Choroid plexus epithelial cell (primary cell): ENCODE measurements at regions not wholly inside any gene's neighbourhood (a gene's known extent, or its start where the extent isn't known, plus 50 kb on each side); places are given as distances from the start of the nearest gene placed in this dataset.
"Not testable (repeated sequence)": the region's sequence is repeated elsewhere in the genome, so short reads cannot be mapped to it uniquely, and the experiment has no call there.

Experiments used
- DNase-seq: peaks from one replicate; pipeline ENCODE4 v3.0.0-alpha.2; 2010; ENCODE audit warnings: low read depth
- H3K4me3 ChIP-seq: 2 replicates; pipeline ENCODE4 v1.5.1; 2011; ENCODE audit warnings: low read depth, mild to moderate bottlenecking, control low read depth, low read length, moderate library complexity
- CTCF ChIP-seq: conservative IDR thresholded peaks from 2 replicates; pipeline ENCODE4 v1.5.1; 2011; ENCODE audit warnings: low read depth, mild to moderate bottlenecking, control low read depth, inconsistent platforms, low read length, moderate library complexity

DNA sequence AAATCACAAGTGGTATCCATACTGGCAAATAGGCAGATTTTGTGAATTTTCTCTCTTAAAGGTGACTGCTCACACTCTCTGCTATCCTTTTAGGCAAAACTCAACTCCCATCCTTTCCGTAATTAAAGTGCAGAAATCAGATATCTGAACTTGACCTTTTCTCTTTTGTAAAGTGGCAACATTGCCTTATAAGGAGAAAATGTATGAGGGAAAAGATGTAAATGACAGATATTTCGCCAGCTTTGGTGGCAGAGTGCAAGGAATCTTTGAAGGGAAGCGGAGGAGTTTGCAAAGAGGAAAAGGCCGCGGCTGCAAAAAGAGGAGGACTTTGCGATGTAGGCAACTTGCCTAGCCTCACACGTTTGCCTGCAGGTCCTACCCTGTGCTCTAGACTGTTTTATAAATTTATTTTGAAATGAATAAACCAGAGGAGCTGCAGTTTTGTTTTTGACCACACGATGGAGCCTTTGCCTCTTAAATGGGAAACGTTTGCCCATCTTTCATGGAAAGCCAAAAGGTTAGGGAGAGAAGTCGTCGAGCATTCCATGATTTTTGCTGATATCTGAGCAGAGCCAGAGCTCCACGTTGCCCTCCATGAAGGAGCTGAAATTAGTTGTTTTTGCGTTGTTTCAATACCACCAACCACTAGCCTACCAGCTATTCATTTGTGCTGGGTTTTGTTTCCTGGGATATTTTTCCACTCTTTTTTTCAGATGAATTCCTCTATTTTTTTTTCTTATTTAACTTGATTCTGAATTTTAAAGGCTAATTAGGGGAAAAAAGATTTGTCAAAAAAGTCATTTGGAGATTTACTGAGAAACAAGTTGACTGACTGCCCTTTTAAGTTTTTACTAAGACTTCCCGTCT is 242.3 kb downstream of the LMX1A start:
- DNase-seq: peak; percentile 62
- H3K4me3 ChIP-seq: no peak overlapping the region
- TF ChIP-seq CTCF: peak; percentile 82

- no peak for DNase-seq
- H3K4me3 ChIP-seq: no peak overlapping the region
- no peak for TF ChIP-seq CTCF
Observed at GRCh38 chr1:165112260-165112659, 244.3 kb downstream of the LMX1A start.

GRCh38 chr1:165109013-165109412 is 247.5 kb downstream of the LMX1A start:
- TF ChIP-seq CTCF: no peak
- no peak for DNase-seq
- H3K4me3 ChIP-seq: no peak overlapping the region

GRCh38 chr1:165092542-165093162 is 263.9 kb downstream of the LMX1A start:
- not testable (repeated sequence) for DNase-seq, H3K4me3 ChIP-seq

- TF ChIP-seq CTCF: no peak
- no peak for DNase-seq
- no peak overlapping the region for H3K4me3 ChIP-seq
Observed at GRCh38 chr1:165080253-165080896, 276.1 kb downstream of the LMX1A start.

DNA sequence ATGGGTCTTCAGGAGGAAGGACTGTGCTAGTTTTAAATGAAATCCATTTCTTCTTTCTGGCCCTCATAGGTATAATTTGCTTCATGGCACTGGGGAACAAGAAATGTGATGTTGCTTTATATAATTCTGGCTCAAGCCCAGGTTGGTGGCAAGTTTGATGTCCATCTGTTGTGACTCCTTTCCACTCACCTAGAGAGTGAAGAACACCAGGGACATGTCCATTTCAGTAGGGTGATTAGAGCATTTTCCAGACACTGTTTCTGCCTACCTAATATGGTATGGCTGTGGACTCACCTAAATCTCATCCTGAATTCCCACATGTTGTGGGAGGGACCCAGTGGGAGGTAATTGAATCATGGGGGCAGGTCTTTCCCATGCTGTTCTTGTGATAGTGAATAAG is 278.1 kb downstream of the LMX1A start:
- H3K4me3 ChIP-seq: no peak overlapping the region
- TF ChIP-seq CTCF: no peak
- DNase-seq: no peak

DNA sequence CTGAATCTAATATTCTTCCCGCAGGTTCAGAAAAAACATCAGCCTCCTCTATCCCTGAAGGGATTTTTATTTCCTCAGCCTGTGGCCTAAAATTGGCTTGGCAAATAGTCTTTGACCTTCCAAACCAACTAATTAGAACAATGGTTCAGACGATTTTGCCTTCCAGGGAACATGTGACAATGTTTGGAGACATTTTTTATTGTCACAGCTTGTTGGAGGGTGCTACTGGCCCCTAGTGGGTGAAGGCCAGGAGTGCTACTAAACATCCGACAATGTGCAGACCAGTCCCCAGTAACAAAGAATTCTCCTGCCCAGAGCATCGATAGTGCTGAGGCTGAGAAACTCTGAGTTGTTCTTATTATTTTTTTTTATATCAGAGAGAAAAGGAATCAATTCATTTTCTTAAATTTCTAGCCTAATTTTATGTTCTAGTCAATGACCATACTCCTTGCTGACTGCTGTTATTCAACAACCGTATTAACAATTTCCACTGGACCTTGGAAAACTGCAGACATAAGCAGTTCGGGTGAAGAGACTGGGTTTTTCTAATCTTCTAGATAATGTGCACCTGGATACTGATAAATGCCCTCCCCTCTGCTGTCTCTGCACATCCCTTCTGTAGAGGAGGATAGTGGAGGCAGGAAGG is 280.7 kb downstream of the LMX1A start:
- H3K4me3 ChIP-seq: no peak overlapping the region
- peak; percentile 85 for TF ChIP-seq CTCF
- DNase-seq: peak; percentile 60
